Globus pallidus (tissue), 1 donor: ENCODE measurements at regions not wholly inside any gene's neighbourhood (a gene's known extent, or its start where the extent isn't known, plus 50 kb on each side); places are given as distances from the start of the nearest gene placed in this dataset.

Experiments used
- DNase-seq: peaks from one replicate; pipeline ENCODE4 v3.0.0-alpha.2; 2015; ENCODE audit warnings: low spot score

- no peak for DNase-seq
Observed at GRCh38 chr2:76450024-76450475, 739.3 kb upstream of the GCFC2 start.

GRCh38 chr2:76448956-76449355 is 738.2 kb upstream of the GCFC2 start:
- DNase-seq, result no peak

GRCh38 chr2:76447294-76447693 is 736.6 kb upstream of the GCFC2 start:
- DNase-seq, result no peak

- DNase-seq, result no peak
Observed at GRCh38 chr2:76446872-76447271, 736.2 kb upstream of the GCFC2 start.

- DNase-seq, result no peak
Observed at GRCh38 chr2:76445880-76446279, 735.2 kb upstream of the GCFC2 start.

GRCh38 chr2:76444732-76445131 is 734.0 kb upstream of the GCFC2 start:
- no peak for DNase-seq

- no peak for DNase-seq
Observed at GRCh38 chr2:76437564-76437963, 726.8 kb upstream of the GCFC2 start.

GRCh38 chr2:76429374-76429773 is 718.7 kb upstream of the GCFC2 start:
- no peak for DNase-seq

- no peak for DNase-seq
Observed at GRCh38 chr2:76427452-76427851, 716.7 kb upstream of the GCFC2 start.

- no peak for DNase-seq
Observed at GRCh38 chr2:76415821-76416220, 705.1 kb upstream of the GCFC2 start.

- no peak for DNase-seq
Observed at GRCh38 chr2:76413436-76413835, 702.7 kb upstream of the GCFC2 start.

GRCh38 chr2:76406134-76406855 is 695.6 kb upstream of the GCFC2 start:
- DNase-seq, result no peak

GRCh38 chr2:76393356-76393755 is 682.6 kb upstream of the GCFC2 start:
- DNase-seq, result no peak

- no peak for DNase-seq
Observed at GRCh38 chr2:76391678-76392077, 681.0 kb upstream of the GCFC2 start.

GRCh38 chr2:76387294-76387693 is 676.6 kb upstream of the GCFC2 start:
- no peak for DNase-seq

- DNase-seq, result no peak
Observed at GRCh38 chr2:76385943-76386342, 675.2 kb upstream of the GCFC2 start.

GRCh38 chr2:76381624-76382023 is 670.9 kb upstream of the GCFC2 start:
- DNase-seq, result no peak

GRCh38 chr2:76378140-76378539 is 667.4 kb upstream of the GCFC2 start:
- no peak for DNase-seq

- no peak for DNase-seq
Observed at GRCh38 chr2:76341439-76341838, 630.7 kb upstream of the GCFC2 start.

GRCh38 chr2:76332871-76333270 is 622.2 kb upstream of the GCFC2 start:
- no peak for DNase-seq

GRCh38 chr2:76330865-76331264 is 620.1 kb upstream of the GCFC2 start:
- no peak for DNase-seq

GRCh38 chr2:76326636-76327035 is 615.9 kb upstream of the GCFC2 start:
- no peak for DNase-seq

- no peak for DNase-seq
Observed at GRCh38 chr2:76323381-76323780, 612.7 kb upstream of the GCFC2 start.

GRCh38 chr2:76320716-76321115 is 610.0 kb upstream of the GCFC2 start:
- no peak for DNase-seq
